NCI-H1092 treated with DMSO at 0.1 percent for 48 hours (cell line): ENCODE measurements at regions not wholly inside any gene's neighbourhood (a gene's known extent, or its start where the extent isn't known, plus 50 kb on each side); places are given as distances from the start of the nearest gene placed in this dataset.
"Not testable (repeated sequence)": the region's sequence is repeated elsewhere in the genome, so short reads cannot be mapped to it uniquely, and the experiment has no call there.

Source experiments
- DNase-seq: peaks from one replicate; lab custom pipeline; 2025; lab: John Stamatoyannopoulos, UW

GRCh38 chr5:87198010-87198409 lies 69.7 kb upstream of the RASA1 start:
- DNase-seq, result no peak

- not testable (repeated sequence) for DNase-seq
Measured at GRCh38 chr5:87199246-87199645, 68.4 kb upstream of the RASA1 start.

- DNase-seq, result not testable (repeated sequence)
Measured at GRCh38 chr5:87199704-87200103, 68.0 kb upstream of the RASA1 start.

- DNase-seq, result no peak
Measured at GRCh38 chr5:87210076-87210475, 57.6 kb upstream of the RASA1 start.

GRCh38 chr5:87210743-87211142 lies 56.9 kb upstream of the RASA1 start:
- DNase-seq, result no peak

- no peak for DNase-seq
Measured at GRCh38 chr5:87211676-87212075, 56.0 kb upstream of the RASA1 start.

- DNase-seq, result not testable (repeated sequence)
Measured at GRCh38 chr5:87212183-87212582, 55.5 kb upstream of the RASA1 start.

- not testable (repeated sequence) for DNase-seq
Measured at GRCh38 chr5:87217480-87217879, 50.2 kb upstream of the RASA1 start.
